ENCODE measurements at regions not wholly inside any gene's neighbourhood (a gene's known extent, or its start where the extent isn't known, plus 50 kb on each side); places are given as distances from the start of the nearest gene placed in this dataset.

GRCh38 chr3:23094890-23095462 lies 108.2 kb upstream of the UBE2E2 start:
- TF ChIP-seq CTCF (IDR thresholded peaks at IDR 0.05) (no peak), POLR2A (IDR thresholded peaks at IDR 0.05) (no peak)
